ENCODE measurements at regions not wholly inside any gene's neighbourhood (a gene's known extent, or its start where the extent isn't known, plus 50 kb on each side); places are given as distances from the start of the nearest gene placed in this dataset.

GRCh38 chr9:135209852-135210251, 122.4 kb downstream of the OLFM1 start:
- H3K4me3 ChIP-seq (ENCODE audit: low read depth, low read length) = no peak overlapping the region
- no peak for TF ChIP-seq CTCF (conservative IDR thresholded peaks at IDR 0.05; ENCODE audit: low read depth, low read length)
- DNase-seq (ENCODE audit: low read depth) = no peak

- TF ChIP-seq CTCF (conservative IDR thresholded peaks at IDR 0.05; ENCODE audit: low read depth, low read length) = no peak
- no peak for DNase-seq (ENCODE audit: low read depth)
- no peak overlapping the region for H3K4me3 ChIP-seq (ENCODE audit: low read depth, low read length)
Observed at GRCh38 chr9:135210676-135211523, 123.4 kb downstream of the OLFM1 start.

GRCh38 chr9:135211524-135211890, 124.0 kb downstream of the OLFM1 start:
- no peak for TF ChIP-seq CTCF (conservative IDR thresholded peaks at IDR 0.05; ENCODE audit: low read depth, low read length)
- no peak overlapping the region for H3K4me3 ChIP-seq (ENCODE audit: low read depth, low read length)
- DNase-seq (ENCODE audit: low read depth) = no peak

GRCh38 chr9:135212961-135213360, 125.5 kb downstream of the OLFM1 start:
- DNase-seq (ENCODE audit: low read depth) = no peak
- no peak for TF ChIP-seq CTCF (conservative IDR thresholded peaks at IDR 0.05; ENCODE audit: low read depth, low read length)
- no peak overlapping the region for H3K4me3 ChIP-seq (ENCODE audit: low read depth, low read length)

GRCh38 chr9:135213566-135213965, 126.1 kb downstream of the OLFM1 start:
- no peak for TF ChIP-seq CTCF (conservative IDR thresholded peaks at IDR 0.05; ENCODE audit: low read depth, low read length)
- H3K4me3 ChIP-seq (ENCODE audit: low read depth, low read length) = no peak overlapping the region
- DNase-seq (ENCODE audit: low read depth) = no peak

- TF ChIP-seq CTCF (conservative IDR thresholded peaks at IDR 0.05; ENCODE audit: low read depth, low read length) = no peak
- DNase-seq (ENCODE audit: low read depth) = no peak
- H3K4me3 ChIP-seq (ENCODE audit: low read depth, low read length) = no peak overlapping the region
Observed at GRCh38 chr9:135214054-135214640, 126.7 kb downstream of the OLFM1 start.

- TF ChIP-seq CTCF (conservative IDR thresholded peaks at IDR 0.05; ENCODE audit: low read depth, low read length) = no peak
- no peak for DNase-seq (ENCODE audit: low read depth)
- no peak overlapping the region for H3K4me3 ChIP-seq (ENCODE audit: low read depth, low read length)
Observed at GRCh38 chr9:135214706-135215105, 127.2 kb downstream of the OLFM1 start.

All from epithelial cell of proximal tubule (primary cell).